ENCODE measurements at regions not wholly inside any gene's neighbourhood (a gene's known extent, or its start where the extent isn't known, plus 50 kb on each side); places are given as distances from the start of the nearest gene placed in this dataset.

DNA sequence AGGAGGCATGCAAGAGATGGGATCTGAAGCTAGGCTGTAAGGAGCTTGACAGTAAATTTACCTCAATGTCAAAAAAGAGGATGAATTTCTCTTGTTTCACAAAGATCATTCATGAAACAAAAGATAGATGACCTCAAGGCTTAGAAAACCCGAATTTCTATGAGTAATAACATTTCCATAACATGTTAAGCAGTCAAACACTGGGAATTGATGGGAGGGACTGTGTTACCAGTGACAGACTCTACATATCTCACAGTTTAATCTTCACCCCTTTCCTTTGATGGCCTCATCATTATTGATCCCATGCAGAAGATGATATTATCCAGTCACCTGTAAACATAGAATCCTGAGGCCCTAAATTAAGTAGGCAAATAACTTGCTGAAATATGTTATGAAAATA, 53.5 kb upstream of the VGLL3 start:
- DNase-seq, result no peak

DNA sequence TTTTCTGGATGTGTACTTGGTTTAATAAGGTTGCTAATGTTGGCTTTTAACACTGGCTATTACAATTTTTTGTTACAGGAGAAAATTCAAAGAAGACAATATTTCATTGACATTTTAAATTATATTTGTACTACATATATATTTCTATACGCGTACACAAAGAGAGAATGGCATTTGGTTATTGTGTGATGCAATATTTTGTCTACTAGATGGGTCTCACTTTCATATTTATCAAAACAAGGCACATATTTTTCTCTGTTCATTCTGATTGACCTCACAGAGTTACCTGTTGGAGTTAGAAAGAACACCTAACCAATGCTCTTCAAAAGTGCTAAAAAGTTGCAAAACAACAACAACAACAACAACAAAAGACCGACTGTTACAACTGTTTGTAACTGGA, 50.2 kb upstream of the VGLL3 start:
- no peak for DNase-seq

All from tongue (tissue), 1 donor.